GM12878 (cell line): ENCODE measurements at regions not wholly inside any gene's neighbourhood (a gene's known extent, or its start where the extent isn't known, plus 50 kb on each side); places are given as distances from the start of the nearest gene placed in this dataset.

ENCODE experiments used
- GATAD2B ChIP-seq: fragments of 450-650 bp; conservative IDR thresholded peaks from 2 replicates; pipeline ENCODE4 v1.6.1; 2017; ENCODE audit warnings: low read depth, mild to moderate bottlenecking, moderate library complexity
- MYC ChIP-seq: IDR thresholded peaks from 2 replicates; pipeline ENCODE4 v1.6.1; 2011; ENCODE audit warnings: mild to moderate bottlenecking, low read length, moderate library complexity, inconsistent platforms; ENCODE audit not compliant: insufficient read depth, insufficient replicate concordance, insufficient read length, severe bottlenecking
- USF2 ChIP-seq: IDR thresholded peaks from 2 replicates; pipeline ENCODE4 v1.6.1; 2011; ENCODE audit warnings: low read depth, low read length, improper control_type of control experiment, borderline replicate concordance

- TF ChIP-seq GATAD2B, result no peak
- TF ChIP-seq USF2, result no peak
- TF ChIP-seq MYC, result no peak
Observed at GRCh38 chr10:6345404-6345803, 142.7 kb downstream of the PFKFB3 start.
